Activated CD4-positive, alpha-beta T cell treated with anti-CD3 and anti-CD28 coated beads, Interleukin-2, amount 50 U/mL, for 24 hours (primary cell): ENCODE measurements at regions not wholly inside any gene's neighbourhood (a gene's known extent, or its start where the extent isn't known, plus 50 kb on each side); places are given as distances from the start of the nearest gene placed in this dataset.
A peak's percentile ranks its signal among the peaks of the same experiment; 100 is the strongest.

Source experiments
- DNase-seq, 2 donors: peaks; one replicate each; pipeline ENCODE4 v3.0.0-alpha.2; 2020; ENCODE audit warnings: low read depth in 1 of 2, low spot score in 1 of 2

- DNase-seq: no peak
These were observed 185.5 kb upstream of the RBPJ start for GRCh38 chr4:26135331-26135730.

- DNase-seq: no peak
These were observed 184.2 kb upstream of the RBPJ start for GRCh38 chr4:26136615-26137014.

GRCh38 chr4:26137288-26137687, 183.5 kb upstream of the RBPJ start:
- no peak for DNase-seq

- DNase-seq: no peak
These were observed 181.4 kb upstream of the RBPJ start for GRCh38 chr4:26139310-26139924.

- no peak for DNase-seq
These were observed 180.5 kb upstream of the RBPJ start for GRCh38 chr4:26140150-26140898.

- no peak for DNase-seq
These were observed 179.6 kb upstream of the RBPJ start for GRCh38 chr4:26141051-26141721.

- no peak for DNase-seq
These were observed 178.7 kb upstream of the RBPJ start for GRCh38 chr4:26141911-26142638.

GRCh38 chr4:26144526-26145155, 176.2 kb upstream of the RBPJ start:
- no peak for DNase-seq

GRCh38 chr4:26145212-26145611, 175.6 kb upstream of the RBPJ start:
- no peak for DNase-seq

- no peak for DNase-seq
These were observed 171.9 kb upstream of the RBPJ start for GRCh38 chr4:26148927-26149326.

- peak in 1 of 2 donors; percentile 49 for DNase-seq
These were observed 169.9 kb upstream of the RBPJ start for GRCh38 chr4:26150948-26151347.

- no peak for DNase-seq
These were observed 169.2 kb upstream of the RBPJ start for GRCh38 chr4:26151615-26152014.

- no peak for DNase-seq
These were observed 168.8 kb upstream of the RBPJ start for GRCh38 chr4:26152056-26152455.

GRCh38 chr4:26157541-26157940, 163.3 kb upstream of the RBPJ start:
- DNase-seq: no peak

- no peak for DNase-seq
These were observed 160.2 kb upstream of the RBPJ start for GRCh38 chr4:26160591-26160990.

- no peak for DNase-seq
These were observed 159.6 kb upstream of the RBPJ start for GRCh38 chr4:26161030-26161824.

GRCh38 chr4:26162101-26162500, 158.7 kb upstream of the RBPJ start:
- no peak for DNase-seq

- no peak for DNase-seq
These were observed 157.1 kb upstream of the RBPJ start for GRCh38 chr4:26163425-26164362.

GRCh38 chr4:26171501-26171900, 149.3 kb upstream of the RBPJ start:
- DNase-seq: no peak
